WTC11 (cell line): ENCODE measurements at regions not wholly inside any gene's neighbourhood (a gene's known extent, or its start where the extent isn't known, plus 50 kb on each side); places are given as distances from the start of the nearest gene placed in this dataset.

Source experiments
- ATAC-seq: fragments of 200-7000 bp; cut with Tn5 transposase; 2 replicates; pipeline ENCODE4 v1.10.0; 2021; ENCODE audit warnings: mild to moderate bottlenecking, moderate library complexity
- CTCF ChIA-PET: fragments of 300-600 bp; sonication (Branson Sonifier 250); formaldehyde crosslinking; loops from one replicate; lab custom pipeline; 2021; ENCODE audit warnings: antibody characterized with exemption; lab: Charles Lee
- POLR2A ChIA-PET: fragments of 350-600 bp; sonication (Branson Sonifier 250); formaldehyde crosslinking; loops from one replicate; lab custom pipeline; 2021; ENCODE audit warnings: antibody characterized with exemption; lab: Charles Lee
- DNase-seq: peaks from one replicate; pipeline ENCODE4 v3.0.0; 2021; ENCODE audit warnings: low spot score
- H3K27ac Mint-ChIP-seq: 2 replicates; pipeline ENCODE4 v1.8.0; 2021; ENCODE audit warnings: mixed read lengths
- H3K27me3 Mint-ChIP-seq: 2 replicates; pipeline ENCODE4 v1.8.0; 2021; ENCODE audit warnings: low read depth, mild to moderate bottlenecking, moderate library complexity, mixed read lengths
- H3K36me3 Mint-ChIP-seq: 2 replicates; pipeline ENCODE4 v1.8.0; 2021; ENCODE audit warnings: mixed read lengths
- H3K4me1 Mint-ChIP-seq: 2 replicates; pipeline ENCODE4 v1.8.0; 2022; ENCODE audit warnings: mixed read lengths
- H3K4me3 Mint-ChIP-seq: 2 replicates; pipeline ENCODE4 v1.8.0; 2021; ENCODE audit warnings: mild to moderate bottlenecking, moderate library complexity, mixed read lengths
- H3K9me3 Mint-ChIP-seq: 2 replicates; pipeline ENCODE4 v1.8.0; 2021; ENCODE audit warnings: mixed read lengths
- CREB1 ChIP-seq: sonication (generic); formaldehyde crosslinking; IDR thresholded peaks from 2 replicates; pipeline ENCODE4 v1.8.0; 2023; ENCODE audit warnings: mild to moderate bottlenecking, missing genetic modification reagents
- CREM ChIP-seq: sonication (generic); formaldehyde crosslinking; IDR thresholded peaks from 2 replicates; pipeline ENCODE4 v1.8.1; 2022; ENCODE audit warnings: mild to moderate bottlenecking, missing genetic modification reagents, moderate library complexity
- ELF4 ChIP-seq: sonication (generic); formaldehyde crosslinking; IDR thresholded peaks from 2 replicates; pipeline ENCODE4 v1.8.1; 2022; ENCODE audit warnings: low read depth, mild to moderate bottlenecking, moderate library complexity, missing genetic modification reagents
- HMGA2 ChIP-seq: fragments of 250-450 bp; sonication (Bioruptor Pico); IDR thresholded peaks from 2 replicates; pipeline ENCODE4 v1.4.0; 2021; ENCODE audit warnings: mild to moderate bottlenecking, moderate library complexity
- JAZF1 ChIP-seq: fragments of 250-450 bp; sonication (Bioruptor Pico); IDR thresholded peaks from 2 replicates; pipeline ENCODE4 v1.9.0; 2021; ENCODE audit warnings: moderate library complexity, mild to moderate bottlenecking, inconsistent platforms
- JUN ChIP-seq: sonication (generic); formaldehyde crosslinking; IDR thresholded peaks from 2 replicates; pipeline ENCODE4 v1.8.0; 2023; ENCODE audit warnings: mild to moderate bottlenecking, missing genetic modification reagents
- MXD4 ChIP-seq: fragments of 250-450 bp; sonication (Bioruptor Pico); IDR thresholded peaks from 2 replicates; pipeline ENCODE4 v1.8.0; 2021; ENCODE audit warnings: mild to moderate bottlenecking, moderate library complexity, borderline replicate concordance
- MYBL2 ChIP-seq: sonication (generic); formaldehyde crosslinking; IDR thresholded peaks from 2 replicates; pipeline ENCODE4 v1.8.1; 2023; ENCODE audit warnings: mild to moderate bottlenecking, moderate library complexity, missing genetic modification reagents
- NFATC4 ChIP-seq: fragments of 250-450 bp; sonication (Bioruptor Pico); IDR thresholded peaks from 2 replicates; pipeline ENCODE4 v1.9.0; 2021; ENCODE audit warnings: mild to moderate bottlenecking
- PRRX2 ChIP-seq: fragments of 250-450 bp; sonication (Bioruptor Pico); IDR thresholded peaks from 2 replicates; pipeline ENCODE4 v1.8.0; 2021; ENCODE audit warnings: mild to moderate bottlenecking
- RORB ChIP-seq: fragments of 250-450 bp; sonication (Bioruptor Pico); IDR thresholded peaks from 2 replicates; pipeline ENCODE4 v1.9.0; 2021; ENCODE audit warnings: mild to moderate bottlenecking
- SMAD3 ChIP-seq: sonication (generic); formaldehyde crosslinking; IDR thresholded peaks from 2 replicates; pipeline ENCODE4 v1.8.0; 2022; ENCODE audit warnings: missing genetic modification reagents, mild to moderate bottlenecking, borderline replicate concordance
- SOX15 ChIP-seq: fragments of 250-450 bp; sonication (Bioruptor Pico); IDR thresholded peaks from 2 replicates; pipeline ENCODE4 v1.9.0; 2021; ENCODE audit warnings: mild to moderate bottlenecking
- TP53 ChIP-seq: sonication (generic); formaldehyde crosslinking; IDR thresholded peaks from 2 replicates; pipeline ENCODE4 v1.8.1; 2023; ENCODE audit warnings: mild to moderate bottlenecking, missing genetic modification reagents
- ZNF138 ChIP-seq: sonication (generic); formaldehyde crosslinking; conservative IDR thresholded peaks from 2 replicates; pipeline ENCODE4 v1.8.1; 2022; ENCODE audit warnings: mild to moderate bottlenecking, moderate library complexity, missing genetic modification reagents
- ZNF232 ChIP-seq: sonication (generic); formaldehyde crosslinking; IDR thresholded peaks from 2 replicates; pipeline ENCODE4 v1.8.0; 2022; ENCODE audit warnings: mild to moderate bottlenecking, missing genetic modification reagents
- ZNF423 ChIP-seq: fragments of 250-450 bp; sonication (Bioruptor Pico); IDR thresholded peaks from 2 replicates; pipeline ENCODE4 v2.1.2; 2022; ENCODE audit warnings: mild to moderate bottlenecking, moderate library complexity
- TF ChIP-seq, protein P1 (sequence below): sonication (generic); formaldehyde crosslinking; IDR thresholded peaks from 2 replicates; pipeline ENCODE4 v1.8.1; 2022; ENCODE audit warnings: missing genetic modification reagents, borderline replicate concordance
- TF ChIP-seq, protein P2 (sequence below): sonication (generic); formaldehyde crosslinking; IDR thresholded peaks from 2 replicates; pipeline ENCODE4 v1.8.1; 2022; ENCODE audit warnings: mild to moderate bottlenecking, missing genetic modification reagents, moderate library complexity, borderline replicate concordance
- TF ChIP-seq, protein P3 (sequence below): sonication (generic); formaldehyde crosslinking; conservative IDR thresholded peaks from 2 replicates; pipeline ENCODE4 v1.8.1; 2022; ENCODE audit warnings: mild to moderate bottlenecking, missing genetic modification reagents
- TF ChIP-seq, protein P4 (sequence below): sonication (generic); formaldehyde crosslinking; IDR thresholded peaks from 2 replicates; pipeline ENCODE4 v1.8.1; 2023; ENCODE audit warnings: mild to moderate bottlenecking, missing genetic modification reagents
- TF ChIP-seq, protein P5 (sequence below): fragments of 250-450 bp; sonication (Bioruptor Pico); IDR thresholded peaks from 2 replicates; pipeline ENCODE4 v1.9.0; 2021; ENCODE audit warnings: mild to moderate bottlenecking, borderline replicate concordance
- TF ChIP-seq, protein P6 (sequence below): fragments of 250-450 bp; sonication (Bioruptor Pico); IDR thresholded peaks from 2 replicates; pipeline ENCODE4 v1.9.0; 2021; ENCODE audit warnings: mild to moderate bottlenecking
- TF ChIP-seq, protein P7 (sequence below): sonication (generic); formaldehyde crosslinking; IDR thresholded peaks from 2 replicates; pipeline ENCODE4 v1.8.0; 2023; ENCODE audit warnings: missing genetic modification reagents

DNA sequence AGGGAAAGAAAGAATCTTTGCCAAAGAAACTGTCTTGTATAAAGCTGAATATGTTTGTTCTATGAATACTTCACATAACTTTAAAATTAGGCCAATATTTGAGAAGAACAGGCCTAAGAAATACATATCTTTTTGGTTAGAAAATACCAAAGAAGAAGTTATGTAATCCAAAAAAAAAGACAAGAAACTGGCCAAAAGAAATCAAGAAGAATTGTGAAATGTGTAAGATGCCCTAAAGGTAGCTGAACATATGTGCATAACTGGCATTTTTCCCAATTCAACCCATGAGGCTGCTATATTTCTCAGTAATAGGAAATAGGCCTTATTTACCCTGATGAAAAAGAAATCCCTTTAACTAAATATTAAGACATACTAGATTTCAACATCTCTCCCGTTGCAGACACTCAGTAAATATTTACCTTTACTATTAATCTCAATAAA lies 290.0 kb downstream of the CETN3 start (continued):
- TF ChIP-seq SMAD3 (CRISPR knock-in tag) (no peak), TP53 (CRISPR knock-in tag) (no peak), ZNF423 (CRISPR knock-in tag) (no peak), MYBL2 (CRISPR knock-in tag) (no peak)
- TF ChIP-seq, protein P1, sequence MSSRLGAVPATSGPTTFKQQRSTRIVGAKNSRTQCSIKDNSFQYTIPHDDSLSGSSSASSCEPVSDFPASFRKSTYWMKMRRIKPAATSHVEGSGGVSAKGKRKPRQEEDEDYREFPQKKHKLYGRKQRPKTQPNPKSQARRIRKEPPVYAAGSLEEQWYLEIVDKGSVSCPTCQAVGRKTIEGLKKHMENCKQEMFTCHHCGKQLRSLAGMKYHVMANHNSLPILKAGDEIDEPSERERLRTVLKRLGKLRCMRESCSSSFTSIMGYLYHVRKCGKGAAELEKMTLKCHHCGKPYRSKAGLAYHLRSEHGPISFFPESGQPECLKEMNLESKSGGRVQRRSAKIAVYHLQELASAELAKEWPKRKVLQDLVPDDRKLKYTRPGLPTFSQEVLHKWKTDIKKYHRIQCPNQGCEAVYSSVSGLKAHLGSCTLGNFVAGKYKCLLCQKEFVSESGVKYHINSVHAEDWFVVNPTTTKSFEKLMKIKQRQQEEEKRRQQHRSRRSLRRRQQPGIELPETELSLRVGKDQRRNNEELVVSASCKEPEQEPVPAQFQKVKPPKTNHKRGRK = no peak

DNA sequence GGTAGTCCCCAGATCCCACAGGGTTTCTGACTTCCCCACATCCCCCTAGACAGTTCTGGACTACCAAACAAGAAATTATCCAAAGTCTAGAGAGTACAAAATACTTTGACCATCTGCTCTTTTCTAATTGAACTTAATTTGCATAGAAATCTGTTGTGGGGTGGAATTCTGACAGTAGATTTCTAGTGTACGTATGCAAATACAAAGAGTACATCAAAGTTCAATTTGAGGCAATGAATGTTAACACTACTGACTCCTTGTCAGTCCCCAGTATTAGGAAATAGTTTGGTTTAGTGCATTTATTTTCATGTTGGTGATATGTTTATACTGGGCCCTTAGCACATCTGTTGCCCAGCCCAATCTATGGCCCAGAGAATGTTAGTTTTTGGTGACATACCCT lies 292.6 kb downstream of the CETN3 start:
- POLR2A ChIA-PET = no interaction called here
- no peak overlapping the region for H3K4me3 Mint-ChIP-seq
- CTCF ChIA-PET = interaction anchor here (1.2 kb wide), 1 partner anchor 28 kb away, joined by 3 read pairs; no protein-coding TSS in a partner anchor
- no peaks in the 10 kb centered on the region for H3K36me3 Mint-ChIP-seq
- DNase-seq (no peak), ATAC-seq (no peak)
- no peaks in the 10 kb centered on the region for H3K9me3 Mint-ChIP-seq
- TF ChIP-seq, protein P2, sequence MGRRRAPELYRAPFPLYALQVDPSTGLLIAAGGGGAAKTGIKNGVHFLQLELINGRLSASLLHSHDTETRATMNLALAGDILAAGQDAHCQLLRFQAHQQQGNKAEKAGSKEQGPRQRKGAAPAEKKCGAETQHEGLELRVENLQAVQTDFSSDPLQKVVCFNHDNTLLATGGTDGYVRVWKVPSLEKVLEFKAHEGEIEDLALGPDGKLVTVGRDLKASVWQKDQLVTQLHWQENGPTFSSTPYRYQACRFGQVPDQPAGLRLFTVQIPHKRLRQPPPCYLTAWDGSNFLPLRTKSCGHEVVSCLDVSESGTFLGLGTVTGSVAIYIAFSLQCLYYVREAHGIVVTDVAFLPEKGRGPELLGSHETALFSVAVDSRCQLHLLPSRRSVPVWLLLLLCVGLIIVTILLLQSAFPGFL (CRISPR knock-in tag) = no peak
- TF ChIP-seq CREM = no peak
- no peak for TF ChIP-seq ZNF138 (CRISPR knock-in tag)
- no peak for TF ChIP-seq ELF4 (CRISPR knock-in tag)
- no peak for TF ChIP-seq NFATC4 (CRISPR knock-in tag)
- H3K27me3 Mint-ChIP-seq = no peaks in the 10 kb centered on the region
- H3K27ac Mint-ChIP-seq = no peak overlapping the region
- peaks cover 9% of the 10 kb centered on the region for H3K4me1 Mint-ChIP-seq

DNA sequence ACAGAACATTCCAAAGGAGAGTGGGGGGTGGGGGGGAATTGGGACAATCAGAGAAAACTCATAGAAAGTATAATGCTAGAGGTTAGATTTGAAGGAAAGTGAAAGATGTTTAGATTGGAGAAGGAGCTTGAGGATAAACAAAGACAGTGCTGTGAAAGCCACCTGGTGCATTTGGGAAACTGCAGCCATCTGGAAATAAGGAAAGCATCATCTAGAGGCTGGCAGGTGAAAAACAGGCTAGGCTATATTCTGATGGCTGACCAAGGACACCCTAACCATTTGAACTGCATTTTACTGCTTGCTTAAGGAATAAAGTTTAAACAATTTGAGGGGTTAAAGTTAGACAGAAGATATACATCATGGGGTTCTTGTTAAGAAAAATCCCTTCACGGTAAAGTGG lies 296.4 kb downstream of the CETN3 start:
- POLR2A ChIA-PET = no interaction called here
- no peak overlapping the region for H3K4me3 Mint-ChIP-seq
- no peak overlapping the region for H3K27ac Mint-ChIP-seq
- H3K27me3 Mint-ChIP-seq = no peaks in the 10 kb centered on the region
- no peak for DNase-seq
- H3K4me1 Mint-ChIP-seq = peaks cover 9% of the 10 kb centered on the region
- CTCF ChIA-PET = interaction anchor here (0.6 kb wide), 1 partner anchor 545 kb away, joined by 3 read pairs; no protein-coding TSS in a partner anchor
- no peaks in the 10 kb centered on the region for H3K9me3 Mint-ChIP-seq
- no peaks in the 10 kb centered on the region for H3K36me3 Mint-ChIP-seq
- peak; percentile 88 for ATAC-seq
- TF ChIP-seq JUN (CRISPR knock-in tag) (no peak), HMGA2 (CRISPR knock-in tag) (no peak), CREB1 (CRISPR knock-in tag) (no peak), ZNF232 (CRISPR knock-in tag) (no peak), SOX15 (CRISPR knock-in tag) (no peak), RORB (no peak), PRRX2 (CRISPR knock-in tag) (no peak), MXD4 (CRISPR knock-in tag) (no peak), JAZF1 (CRISPR knock-in tag) (no peak)
- TF ChIP-seq, protein P3, sequence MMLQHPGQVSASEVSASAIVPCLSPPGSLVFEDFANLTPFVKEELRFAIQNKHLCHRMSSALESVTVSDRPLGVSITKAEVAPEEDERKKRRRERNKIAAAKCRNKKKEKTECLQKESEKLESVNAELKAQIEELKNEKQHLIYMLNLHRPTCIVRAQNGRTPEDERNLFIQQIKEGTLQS (CRISPR knock-in tag) = no peak
- TF ChIP-seq, protein P4, sequence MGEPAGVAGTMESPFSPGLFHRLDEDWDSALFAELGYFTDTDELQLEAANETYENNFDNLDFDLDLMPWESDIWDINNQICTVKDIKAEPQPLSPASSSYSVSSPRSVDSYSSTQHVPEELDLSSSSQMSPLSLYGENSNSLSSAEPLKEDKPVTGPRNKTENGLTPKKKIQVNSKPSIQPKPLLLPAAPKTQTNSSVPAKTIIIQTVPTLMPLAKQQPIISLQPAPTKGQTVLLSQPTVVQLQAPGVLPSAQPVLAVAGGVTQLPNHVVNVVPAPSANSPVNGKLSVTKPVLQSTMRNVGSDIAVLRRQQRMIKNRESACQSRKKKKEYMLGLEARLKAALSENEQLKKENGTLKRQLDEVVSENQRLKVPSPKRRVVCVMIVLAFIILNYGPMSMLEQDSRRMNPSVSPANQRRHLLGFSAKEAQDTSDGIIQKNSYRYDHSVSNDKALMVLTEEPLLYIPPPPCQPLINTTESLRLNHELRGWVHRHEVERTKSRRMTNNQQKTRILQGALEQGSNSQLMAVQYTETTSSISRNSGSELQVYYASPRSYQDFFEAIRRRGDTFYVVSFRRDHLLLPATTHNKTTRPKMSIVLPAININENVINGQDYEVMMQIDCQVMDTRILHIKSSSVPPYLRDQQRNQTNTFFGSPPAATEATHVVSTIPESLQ (CRISPR knock-in tag) = no peak
- TF ChIP-seq, protein P5, sequence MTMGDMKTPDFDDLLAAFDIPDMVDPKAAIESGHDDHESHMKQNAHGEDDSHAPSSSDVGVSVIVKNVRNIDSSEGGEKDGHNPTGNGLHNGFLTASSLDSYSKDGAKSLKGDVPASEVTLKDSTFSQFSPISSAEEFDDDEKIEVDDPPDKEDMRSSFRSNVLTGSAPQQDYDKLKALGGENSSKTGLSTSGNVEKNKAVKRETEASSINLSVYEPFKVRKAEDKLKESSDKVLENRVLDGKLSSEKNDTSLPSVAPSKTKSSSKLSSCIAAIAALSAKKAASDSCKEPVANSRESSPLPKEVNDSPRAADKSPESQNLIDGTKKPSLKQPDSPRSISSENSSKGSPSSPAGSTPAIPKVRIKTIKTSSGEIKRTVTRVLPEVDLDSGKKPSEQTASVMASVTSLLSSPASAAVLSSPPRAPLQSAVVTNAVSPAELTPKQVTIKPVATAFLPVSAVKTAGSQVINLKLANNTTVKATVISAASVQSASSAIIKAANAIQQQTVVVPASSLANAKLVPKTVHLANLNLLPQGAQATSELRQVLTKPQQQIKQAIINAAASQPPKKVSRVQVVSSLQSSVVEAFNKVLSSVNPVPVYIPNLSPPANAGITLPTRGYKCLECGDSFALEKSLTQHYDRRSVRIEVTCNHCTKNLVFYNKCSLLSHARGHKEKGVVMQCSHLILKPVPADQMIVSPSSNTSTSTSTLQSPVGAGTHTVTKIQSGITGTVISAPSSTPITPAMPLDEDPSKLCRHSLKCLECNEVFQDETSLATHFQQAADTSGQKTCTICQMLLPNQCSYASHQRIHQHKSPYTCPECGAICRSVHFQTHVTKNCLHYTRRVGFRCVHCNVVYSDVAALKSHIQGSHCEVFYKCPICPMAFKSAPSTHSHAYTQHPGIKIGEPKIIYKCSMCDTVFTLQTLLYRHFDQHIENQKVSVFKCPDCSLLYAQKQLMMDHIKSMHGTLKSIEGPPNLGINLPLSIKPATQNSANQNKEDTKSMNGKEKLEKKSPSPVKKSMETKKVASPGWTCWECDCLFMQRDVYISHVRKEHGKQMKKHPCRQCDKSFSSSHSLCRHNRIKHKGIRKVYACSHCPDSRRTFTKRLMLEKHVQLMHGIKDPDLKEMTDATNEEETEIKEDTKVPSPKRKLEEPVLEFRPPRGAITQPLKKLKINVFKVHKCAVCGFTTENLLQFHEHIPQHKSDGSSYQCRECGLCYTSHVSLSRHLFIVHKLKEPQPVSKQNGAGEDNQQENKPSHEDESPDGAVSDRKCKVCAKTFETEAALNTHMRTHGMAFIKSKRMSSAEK (CRISPR knock-in tag) = no peak
- TF ChIP-seq, protein P6, sequence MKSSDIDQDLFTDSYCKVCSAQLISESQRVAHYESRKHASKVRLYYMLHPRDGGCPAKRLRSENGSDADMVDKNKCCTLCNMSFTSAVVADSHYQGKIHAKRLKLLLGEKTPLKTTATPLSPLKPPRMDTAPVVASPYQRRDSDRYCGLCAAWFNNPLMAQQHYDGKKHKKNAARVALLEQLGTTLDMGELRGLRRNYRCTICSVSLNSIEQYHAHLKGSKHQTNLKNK = no peak
- TF ChIP-seq, protein P7, sequence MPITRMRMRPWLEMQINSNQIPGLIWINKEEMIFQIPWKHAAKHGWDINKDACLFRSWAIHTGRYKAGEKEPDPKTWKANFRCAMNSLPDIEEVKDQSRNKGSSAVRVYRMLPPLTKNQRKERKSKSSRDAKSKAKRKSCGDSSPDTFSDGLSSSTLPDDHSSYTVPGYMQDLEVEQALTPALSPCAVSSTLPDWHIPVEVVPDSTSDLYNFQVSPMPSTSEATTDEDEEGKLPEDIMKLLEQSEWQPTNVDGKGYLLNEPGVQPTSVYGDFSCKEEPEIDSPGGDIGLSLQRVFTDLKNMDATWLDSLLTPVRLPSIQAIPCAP = no peak
